VCaP (cell line): ENCODE measurements at regions not wholly inside any gene's neighbourhood (a gene's known extent, or its start where the extent isn't known, plus 50 kb on each side); places are given as distances from the start of the nearest gene placed in this dataset.
"Not testable (repeated sequence)": the region's sequence is repeated elsewhere in the genome, so short reads cannot be mapped to it uniquely, and the experiment has no call there.

Experiments
- H3K27ac ChIP-seq: fragments of 450-650 bp; 2 replicates; pipeline ENCODE4 v1.5.1; 2017
- CTCF ChIP-seq: fragments of 450-650 bp; conservative IDR thresholded peaks from 2 replicates; pipeline ENCODE4 v1.5.1; 2017; ENCODE audit warnings: mild to moderate bottlenecking, moderate library complexity

- H3K27ac ChIP-seq, result no peak overlapping the region; the same call in 1 of the 2 replicates
- no peak for TF ChIP-seq CTCF
These were observed 213.5 kb upstream of the IRF2BP2 start for GRCh38 chr1:234823191-234824176.

GRCh38 chr1:234821840-234822239, 211.9 kb upstream of the IRF2BP2 start:
- H3K27ac ChIP-seq, result no peak overlapping the region
- no peak for TF ChIP-seq CTCF

- H3K27ac ChIP-seq, result no peak overlapping the region
- no peak for TF ChIP-seq CTCF
These were observed 210.6 kb upstream of the IRF2BP2 start for GRCh38 chr1:234820597-234820996.

- not testable (repeated sequence) for H3K27ac ChIP-seq
These were observed 209.9 kb upstream of the IRF2BP2 start for GRCh38 chr1:234819845-234820244.

- peak overlapping the region; percentile 67 for H3K27ac ChIP-seq
These were observed 208.0 kb upstream of the IRF2BP2 start for GRCh38 chr1:234818040-234818387.

- H3K27ac ChIP-seq, result peak overlapping the region; percentile 67
These were observed 207.5 kb upstream of the IRF2BP2 start for GRCh38 chr1:234817313-234818039.

- peak overlapping the region; percentile 67 for H3K27ac ChIP-seq
These were observed 206.9 kb upstream of the IRF2BP2 start for GRCh38 chr1:234816864-234817263.

GRCh38 chr1:234816186-234816851, 206.3 kb upstream of the IRF2BP2 start:
- H3K27ac ChIP-seq, result peak overlapping the region; percentile 67; the same call in 1 of the 2 replicates

- peak overlapping the region; percentile 61 for H3K27ac ChIP-seq
These were observed 205.4 kb upstream of the IRF2BP2 start for GRCh38 chr1:234815295-234815815.

GRCh38 chr1:234814235-234814634, 204.3 kb upstream of the IRF2BP2 start:
- H3K27ac ChIP-seq, result not testable (repeated sequence)

- H3K27ac ChIP-seq, result not testable (repeated sequence)
These were observed 201.8 kb upstream of the IRF2BP2 start for GRCh38 chr1:234811824-234812223.

GRCh38 chr1:234810726-234811125, 200.7 kb upstream of the IRF2BP2 start:
- H3K27ac ChIP-seq, result not testable (repeated sequence)

- not testable (repeated sequence) for H3K27ac ChIP-seq
These were observed 199.9 kb upstream of the IRF2BP2 start for GRCh38 chr1:234809854-234810245.

GRCh38 chr1:234808943-234809853, 199.2 kb upstream of the IRF2BP2 start:
- not testable (repeated sequence) for H3K27ac ChIP-seq

GRCh38 chr1:234808459-234808858, 198.5 kb upstream of the IRF2BP2 start:
- not testable (repeated sequence) for H3K27ac ChIP-seq

- H3K27ac ChIP-seq, result not testable (repeated sequence)
These were observed 197.7 kb upstream of the IRF2BP2 start for GRCh38 chr1:234807705-234808104.
